ENCODE measurements at regions not wholly inside any gene's neighbourhood (a gene's known extent, or its start where the extent isn't known, plus 50 kb on each side); places are given as distances from the start of the nearest gene placed in this dataset.
"Not testable (repeated sequence)": the region's sequence is repeated elsewhere in the genome, so short reads cannot be mapped to it uniquely, and the experiment has no call there.

DNA sequence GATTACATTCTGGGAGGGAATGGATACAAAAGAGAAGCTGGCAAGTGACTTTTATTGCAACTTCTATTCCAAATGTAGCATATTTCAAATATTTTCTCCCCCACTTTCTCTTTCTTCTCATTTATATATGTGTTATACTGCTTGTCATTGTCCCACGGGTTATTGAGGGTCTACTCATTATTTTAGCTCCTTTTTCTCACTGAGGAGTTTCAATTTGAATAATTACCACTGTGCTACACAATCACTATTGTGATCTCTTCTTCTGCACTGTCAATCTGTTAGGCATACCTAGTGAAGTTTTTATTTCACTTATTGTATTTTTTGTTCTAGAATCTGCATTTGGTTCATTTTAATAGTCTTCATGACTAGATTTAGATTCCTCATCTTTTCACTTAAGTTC lies 339.7 kb downstream of the PTPRC start:
- DNase-seq = no peak

DNA sequence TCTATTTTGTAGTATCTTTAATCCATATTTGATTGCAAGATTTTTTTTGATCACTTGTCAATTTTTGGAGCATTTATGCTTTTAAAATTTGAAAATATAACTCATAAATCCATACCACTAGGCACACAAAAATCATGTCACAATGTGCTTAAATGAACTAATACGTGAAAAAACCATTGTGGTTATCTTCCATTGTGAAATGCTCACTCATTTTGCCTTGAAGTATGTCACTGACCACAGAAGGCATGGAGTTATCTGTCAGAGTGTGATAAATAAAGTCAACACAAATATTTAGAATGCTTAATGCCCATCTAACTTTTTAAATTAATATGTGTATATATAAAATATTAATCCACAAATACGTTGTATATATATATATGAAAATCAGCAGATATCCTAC lies 347.2 kb downstream of the PTPRC start:
- no peak for DNase-seq

DNA sequence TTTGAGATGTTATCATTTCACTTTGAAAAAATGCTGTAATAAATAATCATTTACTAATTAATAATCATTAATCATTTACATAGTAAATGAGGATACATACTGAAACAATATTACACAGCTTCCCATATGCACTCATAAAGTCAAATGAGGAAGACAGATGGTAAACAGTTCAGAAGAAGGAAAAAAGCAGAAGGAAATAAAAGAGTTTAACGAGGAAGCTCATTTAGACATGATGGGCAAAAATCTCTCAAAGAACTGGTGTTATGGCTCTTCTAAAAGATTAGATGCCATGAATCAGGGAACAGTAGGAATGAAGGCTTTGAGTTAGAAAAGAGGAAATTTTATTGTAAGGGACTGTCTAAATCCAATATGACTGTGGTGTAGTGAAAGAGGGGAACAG lies 347.6 kb downstream of the PTPRC start:
- no peak for DNase-seq

DNA sequence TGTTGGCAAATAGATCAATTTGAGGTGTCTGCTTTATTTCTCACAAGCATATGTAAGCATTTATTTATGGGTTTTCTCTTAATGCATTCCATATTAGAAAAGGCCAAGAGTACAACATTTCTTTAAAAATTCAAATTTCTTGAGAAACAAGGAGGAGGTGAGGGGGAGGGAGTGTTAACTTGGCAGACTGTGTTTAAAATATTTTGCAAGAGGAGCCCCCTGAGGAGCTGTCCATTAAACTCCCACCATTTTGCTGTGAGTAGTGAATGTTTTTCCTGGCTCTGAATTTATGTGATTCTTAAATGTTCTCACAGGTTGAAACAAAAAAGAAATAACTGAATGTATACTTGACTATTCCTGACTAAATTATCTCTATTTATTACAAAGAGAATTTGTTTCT lies 363.8 kb downstream of the PTPRC start:
- peak; percentile 71 for DNase-seq

DNA sequence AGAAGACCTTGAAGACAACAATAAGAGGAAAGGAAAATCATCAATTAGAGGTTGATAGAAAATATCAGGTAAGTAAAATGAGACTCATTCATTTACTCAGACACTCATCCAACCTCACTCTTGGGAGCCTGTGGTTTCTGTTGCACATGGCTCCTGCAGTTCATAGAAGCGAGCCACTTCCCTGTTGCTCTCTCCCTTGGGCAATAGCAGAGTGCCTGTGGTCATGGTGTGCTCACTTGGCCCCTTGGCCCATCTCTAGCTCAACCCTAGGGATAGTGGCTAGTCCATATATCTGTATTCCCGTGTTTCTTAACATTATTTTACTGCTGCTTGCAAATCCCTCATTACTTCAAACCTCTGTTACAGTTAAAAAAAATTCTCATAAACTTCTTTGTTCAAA lies 368.6 kb downstream of the PTPRC start:
- DNase-seq = no peak

DNA sequence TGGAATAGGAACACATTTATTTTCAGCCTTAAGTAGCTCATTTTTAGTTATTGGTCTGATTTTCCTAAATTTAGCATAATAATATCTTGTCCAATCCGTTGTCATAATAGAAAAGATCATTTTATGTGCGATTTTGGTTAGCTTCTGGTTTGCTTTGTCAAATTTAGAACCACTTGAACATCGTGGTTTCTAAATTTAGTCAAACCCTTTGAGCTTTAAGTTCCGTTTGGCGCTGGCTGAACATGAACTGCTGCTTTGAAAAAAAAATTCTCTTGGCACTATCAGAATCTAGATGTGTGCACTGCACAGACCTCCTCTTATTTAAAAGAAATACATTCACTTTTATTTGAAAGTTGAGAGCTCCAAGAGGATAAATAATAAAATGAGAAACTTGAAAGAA lies 370.6 kb downstream of the PTPRC start:
- peak; percentile 16 for DNase-seq

DNA sequence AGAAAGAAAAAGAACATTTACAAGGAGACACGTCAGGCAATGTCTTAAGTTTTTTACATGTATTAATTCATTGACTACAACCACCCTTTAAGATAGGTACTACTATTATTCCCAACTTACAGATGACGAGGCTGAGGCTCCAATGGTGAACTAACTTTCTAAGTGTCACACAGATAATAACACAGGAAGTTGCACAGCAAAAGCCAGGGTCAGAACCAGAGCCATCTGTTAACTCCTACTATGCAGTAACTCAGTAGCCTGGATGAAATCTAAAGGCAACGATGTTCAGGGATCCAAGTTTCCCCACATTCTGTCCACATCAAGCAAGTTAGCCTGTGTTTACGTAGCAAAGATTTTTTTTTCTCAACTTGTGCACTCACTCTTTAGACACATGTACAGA lies 371.7 kb downstream of the PTPRC start:
- no peak for DNase-seq

DNA sequence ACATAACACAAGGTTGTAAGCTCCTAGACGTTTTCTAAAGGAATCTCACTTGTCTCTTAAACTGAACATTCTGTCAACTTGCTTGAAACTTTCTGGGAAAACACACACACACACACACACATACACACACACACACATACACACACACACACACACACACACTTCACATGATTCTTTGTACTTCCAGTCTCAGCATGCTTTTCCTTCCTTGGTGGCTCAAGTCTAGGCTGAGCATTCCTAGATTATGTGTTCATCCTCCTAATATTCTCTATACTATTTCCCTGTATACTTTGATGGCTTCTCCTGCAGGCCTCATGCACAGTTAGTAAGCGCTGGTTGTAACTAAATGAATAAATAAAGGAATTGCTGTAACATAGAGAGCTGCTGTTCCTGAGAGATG lies 372.1 kb downstream of the PTPRC start:
- DNase-seq = no peak

DNA sequence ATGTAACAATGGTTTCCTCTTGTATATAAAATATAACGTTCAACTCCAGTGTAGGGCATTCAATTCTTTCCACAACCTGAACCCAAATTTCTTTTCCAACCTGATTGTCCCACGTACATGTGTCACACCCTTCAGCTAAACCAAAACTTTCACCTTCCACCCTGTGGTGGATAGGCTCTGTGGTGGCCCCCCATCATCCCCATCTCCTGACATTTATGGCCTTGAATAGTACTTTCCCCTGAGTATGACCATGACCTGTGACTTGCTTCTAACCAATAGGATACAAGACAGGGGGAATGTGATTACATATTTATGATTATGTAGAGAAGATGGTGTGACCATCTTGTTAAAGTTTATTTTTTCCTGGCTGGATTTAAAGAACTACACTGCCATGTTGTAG lies 377.0 kb downstream of the PTPRC start:
- no peak for DNase-seq

DNA sequence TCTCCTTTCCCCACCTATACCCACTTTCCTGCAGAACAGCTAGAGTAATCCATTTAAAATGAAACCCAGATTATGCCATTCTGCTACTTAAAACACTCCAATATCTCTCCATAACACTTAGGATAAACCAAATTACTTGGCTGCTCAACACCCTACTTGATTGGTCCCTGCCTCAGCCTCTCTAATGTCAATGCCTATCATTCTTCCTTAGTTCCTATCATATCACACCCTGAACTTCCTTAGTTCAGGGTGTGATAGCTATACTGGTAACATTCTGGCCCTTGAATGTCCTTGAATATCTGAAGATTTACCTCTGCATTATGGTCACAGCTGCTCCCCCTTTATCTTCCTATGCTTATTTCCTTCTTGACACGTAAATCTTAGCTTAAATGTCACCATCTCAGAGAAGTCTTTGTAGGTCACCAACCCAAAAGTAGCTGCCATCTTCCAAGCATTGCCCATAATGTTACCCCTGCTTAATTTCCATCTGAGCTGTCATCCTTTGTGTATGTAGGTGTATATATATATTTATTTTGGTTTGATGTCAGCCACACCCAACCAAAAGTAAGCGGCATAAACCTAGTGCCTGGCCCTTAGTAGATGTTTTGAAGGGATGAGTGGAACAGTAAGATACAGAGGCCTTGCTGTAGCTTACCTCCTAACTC lies 379.8 kb downstream of the PTPRC start:
- DNase-seq = no peak

DNA sequence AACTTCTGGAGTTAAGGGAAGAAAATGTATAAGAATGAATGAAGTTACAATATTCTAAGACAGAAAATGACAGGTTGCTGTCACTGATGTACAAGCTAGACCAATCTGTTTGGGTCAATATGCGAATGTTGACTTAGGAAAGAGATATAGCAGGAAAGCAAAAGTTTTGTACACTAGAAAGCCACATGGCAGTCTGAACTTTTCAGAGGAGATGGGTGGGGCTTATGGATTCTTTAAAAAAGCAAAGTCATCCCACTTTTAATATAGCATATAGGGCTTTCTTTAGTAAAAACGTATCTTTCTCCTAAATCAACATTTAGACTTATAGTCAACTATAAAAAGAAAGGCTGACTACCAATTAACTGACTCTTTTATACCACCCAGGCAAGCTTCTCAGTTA lies 381.2 kb downstream of the PTPRC start:
- no peak for DNase-seq

DNA sequence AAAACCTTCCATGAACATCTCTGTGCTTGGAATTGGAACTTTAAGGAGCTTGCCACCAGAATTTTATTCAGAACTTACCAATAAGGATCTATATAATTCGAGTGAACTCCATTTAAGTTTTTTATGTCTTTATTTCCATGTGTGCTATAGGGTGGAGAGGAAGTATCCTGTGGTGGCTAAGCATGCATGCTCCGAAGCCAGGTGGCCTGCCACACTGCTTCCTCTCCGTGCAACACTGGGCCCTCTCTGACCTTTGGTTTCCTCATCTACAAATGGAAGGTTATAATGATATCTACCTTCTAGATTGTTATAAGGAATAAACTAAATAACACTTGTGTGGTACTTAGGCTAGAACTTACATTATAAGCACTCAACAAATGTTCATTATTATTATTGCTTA lies 382.1 kb downstream of the PTPRC start:
- no peak for DNase-seq

DNA sequence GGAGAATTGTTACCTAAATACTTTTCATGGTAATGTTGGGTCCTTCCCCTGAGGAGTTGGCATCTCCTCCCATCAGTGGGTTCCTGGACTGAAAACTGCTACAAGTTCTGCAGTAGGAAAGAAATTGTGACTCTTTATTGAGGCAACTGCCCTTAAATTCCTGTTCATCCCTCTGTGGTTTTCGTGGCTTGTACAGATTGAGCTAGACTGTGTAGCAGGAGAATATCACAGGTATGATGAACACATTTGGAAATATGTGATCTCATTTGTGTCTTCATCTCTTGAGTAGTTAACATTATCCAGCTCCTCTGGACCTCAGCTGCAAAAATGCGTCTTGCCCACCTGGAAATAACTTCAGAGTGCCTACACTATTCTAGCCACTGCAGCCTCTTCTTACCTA lies 390.6 kb downstream of the PTPRC start:
- no peak for DNase-seq

DNA sequence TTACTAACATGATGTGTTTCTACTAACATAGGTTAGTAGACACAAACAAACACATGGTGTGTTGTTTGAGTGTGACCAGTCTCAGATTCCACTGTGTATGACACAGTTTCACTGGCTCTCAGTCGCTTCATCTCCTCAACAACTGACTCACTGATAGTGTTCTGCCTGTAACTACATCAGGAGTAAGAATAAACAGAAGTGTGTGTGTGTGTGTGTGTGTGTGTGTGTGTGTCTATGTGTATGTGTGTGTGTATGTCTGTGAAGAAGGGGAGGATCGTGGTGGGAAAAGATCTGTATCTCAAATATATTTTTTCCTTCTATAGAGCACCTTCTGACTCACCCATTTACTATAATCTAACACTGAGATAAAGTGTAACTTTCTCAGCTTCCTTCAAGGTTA lies 391.0 kb downstream of the PTPRC start:
- DNase-seq = no peak

DNA sequence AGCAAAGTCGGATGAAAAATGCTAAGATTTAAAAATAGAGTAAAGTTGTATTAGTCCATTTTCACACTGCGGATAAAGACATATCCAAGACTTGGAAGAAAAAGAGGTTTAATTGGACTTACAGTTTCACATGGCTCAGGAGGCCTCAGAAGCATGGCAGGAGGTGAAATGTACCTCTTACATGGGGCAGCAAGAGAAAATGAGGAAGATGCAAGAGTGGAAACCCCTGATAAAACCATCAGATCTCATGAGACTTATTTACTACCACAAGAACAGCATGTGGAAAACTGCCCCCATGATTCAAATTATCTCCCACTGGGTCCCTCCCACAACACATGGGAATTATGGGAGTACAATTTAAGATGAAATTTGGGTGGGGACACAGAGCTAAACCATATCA lies 391.7 kb downstream of the PTPRC start:
- DNase-seq = not testable (repeated sequence)

DNA sequence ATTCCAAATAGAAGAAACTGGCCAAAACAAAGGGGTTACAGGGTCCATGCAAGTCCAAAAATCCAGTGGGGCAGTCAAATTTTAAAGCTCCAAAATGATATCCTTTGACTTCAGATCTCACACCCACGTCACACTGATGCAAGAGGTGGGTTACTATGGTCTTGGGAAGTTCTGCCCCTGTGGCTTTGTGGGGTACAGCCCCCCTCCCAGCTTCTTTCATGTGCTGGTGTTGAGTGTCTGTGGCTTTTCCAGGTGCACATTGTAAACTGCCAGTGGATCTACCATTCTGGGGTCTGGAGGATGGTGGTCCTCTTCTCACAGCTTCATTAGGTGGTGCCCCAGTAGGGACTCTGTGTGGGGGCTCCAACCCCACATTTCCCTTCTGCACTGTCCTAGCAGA lies 392.3 kb downstream of the PTPRC start:
- not testable (repeated sequence) for DNase-seq

DNA sequence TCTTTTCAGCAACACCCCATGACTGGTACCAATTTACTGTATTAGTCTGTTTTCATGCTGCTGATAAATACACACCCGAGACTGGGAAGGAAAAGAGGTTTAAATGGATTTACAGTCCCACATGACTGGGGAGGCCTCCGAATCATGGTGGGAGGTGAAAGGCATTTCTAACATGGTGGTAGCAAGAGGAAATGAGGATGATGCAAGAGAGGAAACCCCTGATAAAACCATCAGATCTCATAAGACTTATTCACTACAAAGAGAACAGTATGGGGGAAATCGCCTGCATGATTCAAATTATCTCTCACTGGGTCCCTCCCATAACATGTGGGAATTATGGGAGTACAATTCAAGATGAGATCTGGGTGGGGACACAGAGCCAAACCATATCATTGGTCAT lies 393.6 kb downstream of the PTPRC start:
- DNase-seq = not testable (repeated sequence)

DNA sequence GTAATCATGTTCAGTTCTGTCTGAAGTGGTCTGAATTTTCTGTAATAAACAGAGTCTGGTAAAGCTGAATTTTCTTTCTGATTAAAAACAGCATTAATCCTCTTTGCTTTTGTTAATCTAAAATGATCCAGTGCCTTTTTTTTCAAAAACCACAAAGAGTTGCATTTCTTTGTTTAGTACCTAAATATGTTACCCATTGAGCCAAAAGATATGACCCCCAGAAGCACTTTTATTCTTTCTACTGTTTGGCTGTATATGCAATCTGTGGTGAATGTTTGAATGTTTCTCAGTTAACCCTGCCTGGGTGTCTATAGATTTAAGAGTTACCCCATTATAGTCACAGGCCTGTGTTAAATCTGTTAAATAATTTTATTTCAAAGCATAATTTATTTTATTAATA lies 394.8 kb downstream of the PTPRC start:
- DNase-seq = no peak

DNA sequence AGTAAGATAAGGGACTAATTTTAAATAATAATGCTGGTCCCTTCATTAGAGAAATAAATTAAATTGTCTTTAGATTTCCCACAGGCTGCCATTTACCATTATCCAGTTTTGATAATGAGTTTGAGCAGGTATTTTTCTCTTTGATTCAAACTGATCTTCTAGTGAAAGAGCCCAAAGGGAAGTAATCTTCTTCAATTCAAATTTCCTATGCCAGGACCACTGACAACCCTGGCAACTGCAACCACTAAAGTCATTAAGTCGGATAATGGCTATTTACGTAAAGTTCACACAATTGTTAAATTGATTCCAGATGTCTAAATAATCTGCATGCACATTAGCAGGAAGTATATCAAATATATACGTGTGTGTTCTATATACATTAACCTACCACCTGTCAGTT lies 399.3 kb downstream of the PTPRC start:
- DNase-seq = no peak

DNA sequence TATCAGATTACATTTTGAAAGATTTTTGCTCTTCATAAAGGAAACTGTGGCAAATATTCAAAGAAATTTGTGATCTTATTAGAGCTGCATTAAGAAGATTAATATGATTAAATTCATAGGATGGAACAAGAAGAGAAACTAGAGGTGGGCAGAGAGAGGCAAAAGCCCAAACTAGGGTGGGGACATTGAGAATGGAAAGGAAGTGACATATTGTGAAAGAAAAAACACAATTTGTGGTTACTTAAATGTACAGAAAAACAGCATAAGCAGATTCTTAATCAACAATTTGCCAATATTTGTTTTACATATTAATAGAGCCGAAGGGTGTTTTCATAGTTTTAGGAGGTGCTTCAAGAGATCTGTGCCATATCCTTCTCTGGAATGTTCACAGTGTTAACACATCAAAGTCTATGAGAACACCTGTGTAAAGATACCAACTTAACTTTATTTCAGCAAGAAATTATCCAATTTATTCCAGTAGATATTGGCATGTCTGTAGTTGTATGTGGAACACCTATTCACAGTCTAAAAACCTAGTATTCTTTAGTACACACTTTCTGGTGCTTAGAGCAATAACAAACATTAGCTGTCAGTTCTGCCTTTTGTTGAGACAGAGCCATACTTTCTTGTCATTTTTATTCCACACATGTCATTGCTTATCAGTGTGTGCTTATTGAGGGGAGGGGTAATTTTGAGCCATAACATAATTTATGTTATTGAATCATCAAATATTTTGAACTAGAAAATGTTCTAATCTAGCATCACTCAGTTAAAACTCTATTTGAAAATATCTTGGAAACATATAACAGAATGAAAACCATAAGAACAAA lies 401.5 kb downstream of the PTPRC start:
- no peak for DNase-seq

DNA sequence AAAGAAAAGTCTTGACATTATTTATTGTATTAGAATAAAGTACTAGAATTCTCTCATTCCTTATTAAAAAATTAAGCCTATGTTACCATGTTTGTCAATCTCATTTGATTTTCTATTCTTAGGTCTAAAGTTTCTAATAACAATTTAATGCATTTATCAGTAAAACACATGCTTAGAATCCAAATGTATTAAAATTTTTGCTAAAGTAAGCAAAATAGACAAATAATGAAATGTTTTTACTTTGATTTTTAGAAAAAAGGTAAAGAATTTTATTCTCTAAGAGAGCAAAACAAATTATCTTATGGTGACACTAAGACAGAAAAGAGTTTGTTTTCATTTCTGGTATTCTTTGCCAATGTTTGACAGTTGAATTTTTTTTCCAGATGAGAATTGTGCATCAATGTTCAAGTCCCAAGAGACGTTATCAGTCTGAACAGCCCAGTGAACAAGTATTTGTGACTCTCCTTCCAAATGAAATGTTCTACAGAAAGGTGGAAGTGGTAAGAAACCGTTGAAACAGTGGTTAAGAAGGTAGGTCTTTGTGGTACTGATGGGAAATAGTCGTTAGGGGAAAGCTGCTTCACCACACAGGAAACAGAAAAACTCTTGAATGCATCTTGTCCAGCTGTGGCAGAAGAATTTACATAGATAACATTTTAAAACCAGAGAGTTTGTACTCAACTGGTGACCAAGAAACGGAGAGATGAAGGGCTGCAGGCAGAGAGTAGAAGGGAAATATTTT lies 402.5 kb downstream of the PTPRC start:
- DNase-seq = no peak

DNA sequence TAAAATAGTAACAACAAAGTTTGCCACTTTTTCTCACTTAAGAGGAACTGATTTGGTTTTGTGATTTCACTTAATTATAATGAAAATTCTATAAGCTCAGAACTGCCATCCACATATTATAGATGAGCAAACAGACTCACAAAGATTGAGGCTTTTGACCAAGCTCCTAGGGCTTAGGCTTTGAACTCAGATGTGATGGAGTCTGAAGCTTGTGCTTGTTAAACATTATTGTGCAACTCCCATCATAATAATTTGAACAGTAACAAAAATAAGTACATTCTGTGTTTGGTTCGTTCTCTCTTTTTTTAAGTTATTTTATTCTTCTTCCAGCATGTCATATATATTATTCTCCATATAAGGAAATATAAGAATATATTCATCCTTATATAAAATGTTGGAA lies 403.4 kb downstream of the PTPRC start:
- DNase-seq = no peak

DNA sequence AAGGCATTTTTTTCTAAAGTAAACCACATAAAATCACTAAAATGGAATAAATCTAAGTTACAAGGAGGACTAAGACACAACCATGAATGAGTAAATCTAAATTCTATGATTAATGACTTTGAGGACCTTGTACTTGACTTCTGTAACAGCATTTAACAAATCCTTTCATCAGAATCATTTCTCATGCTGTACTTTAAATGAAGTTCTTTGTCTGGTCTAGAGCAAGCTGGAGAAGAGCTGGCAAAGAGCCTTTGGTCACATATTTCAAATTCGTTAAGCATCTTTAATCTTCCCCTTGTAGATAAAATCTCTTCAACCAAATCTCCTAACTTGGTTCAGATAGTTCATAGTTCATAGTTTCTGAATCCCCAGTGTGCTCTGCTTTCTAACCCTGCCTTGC lies 405.4 kb downstream of the PTPRC start:
- DNase-seq = peak; percentile 5

DNA sequence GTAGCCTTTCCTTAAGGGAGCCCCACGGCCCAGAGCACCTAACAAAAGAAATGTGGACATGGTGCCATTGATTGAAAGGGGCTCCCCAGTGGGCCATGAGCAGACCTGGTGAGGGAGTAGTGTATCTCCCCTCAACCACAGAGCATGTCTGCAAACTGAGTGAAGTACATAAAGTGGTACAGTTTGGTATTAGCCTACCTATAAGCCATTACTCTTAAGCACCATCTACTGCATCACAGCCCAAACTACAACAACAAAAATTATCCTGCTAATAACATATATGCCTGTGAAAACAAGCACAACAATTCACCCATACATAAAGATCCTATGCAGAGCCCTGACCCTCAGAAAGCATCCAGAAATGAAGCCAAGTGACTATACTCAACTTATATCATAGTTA lies 407.8 kb downstream of the PTPRC start:
- DNase-seq = no peak

Measured in tongue (tissue), 1 donor.